SKM-1 (cell line): ENCODE measurements at regions not wholly inside any gene's neighbourhood (a gene's known extent, or its start where the extent isn't known, plus 50 kb on each side); places are given as distances from the start of the nearest gene placed in this dataset.
A peak's percentile ranks its signal among the peaks of the same experiment; 100 is the strongest.
"Not testable (repeated sequence)": the region's sequence is repeated elsewhere in the genome, so short reads cannot be mapped to it uniquely, and the experiment has no call there.

ENCODE experiments used
- DNase-seq: peaks from one replicate; lab custom pipeline; 2025; ENCODE audit not compliant: unreplicated experiment; lab: John Stamatoyannopoulos, UW

DNA sequence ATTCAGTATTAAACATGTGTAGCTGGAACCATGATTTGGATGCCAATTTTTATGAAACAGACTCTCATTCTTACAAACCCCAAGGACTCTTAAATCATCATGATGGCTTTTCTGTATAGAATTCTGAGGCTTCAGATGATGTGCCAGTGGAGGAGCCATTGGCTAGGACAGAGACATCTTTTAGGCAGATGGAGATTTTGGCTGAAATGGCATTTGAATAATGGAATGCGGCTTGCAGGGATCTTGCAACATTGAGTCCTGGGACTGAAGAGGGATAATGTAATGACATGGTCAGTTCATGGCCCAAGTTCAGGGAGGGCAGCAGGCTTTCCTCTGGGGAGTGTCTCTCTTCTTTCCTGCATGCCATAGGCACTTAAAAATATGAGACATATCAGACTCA is 172.4 kb downstream of the ABCA8 start:
- no peak for DNase-seq

DNA sequence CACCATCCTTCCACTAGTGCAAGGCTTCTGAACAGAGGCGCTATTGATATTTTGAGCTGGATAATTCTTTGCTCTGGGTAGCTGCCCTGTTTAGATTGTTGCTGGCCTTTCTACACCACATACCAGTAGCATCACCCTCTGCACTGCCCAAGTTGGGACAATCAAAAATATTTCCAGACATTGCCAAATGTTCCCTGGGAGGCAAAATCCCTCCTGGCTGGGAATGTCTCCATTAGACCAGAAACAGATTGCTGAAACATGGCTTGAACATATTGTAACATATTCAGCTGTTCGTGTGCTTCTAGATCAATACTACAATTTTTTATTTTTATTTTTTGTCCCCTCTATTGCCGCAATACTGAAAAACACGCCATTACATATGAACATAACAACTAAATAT is 174.6 kb downstream of the ABCA8 start:
- no peak for DNase-seq

DNA sequence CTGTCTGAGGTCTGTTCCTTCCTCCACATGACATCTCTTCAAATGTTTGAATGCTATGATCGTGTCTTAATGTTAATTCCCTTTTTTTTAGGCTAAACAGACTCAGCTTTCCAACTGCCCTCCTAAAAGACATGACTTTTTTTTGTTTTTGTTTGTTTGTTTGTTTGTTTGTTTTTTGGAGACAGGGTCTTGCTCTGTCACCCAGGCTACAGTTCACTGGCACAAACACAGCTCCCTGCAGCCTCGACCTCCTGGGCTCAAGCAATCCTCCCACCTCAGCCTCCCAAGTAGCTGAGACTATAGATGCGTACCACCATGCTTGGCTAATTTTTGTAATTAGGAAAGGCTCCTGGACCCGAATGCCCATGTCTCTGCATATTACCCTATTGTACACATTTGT is 176.5 kb downstream of the ABCA8 start:
- no peak for DNase-seq

DNA sequence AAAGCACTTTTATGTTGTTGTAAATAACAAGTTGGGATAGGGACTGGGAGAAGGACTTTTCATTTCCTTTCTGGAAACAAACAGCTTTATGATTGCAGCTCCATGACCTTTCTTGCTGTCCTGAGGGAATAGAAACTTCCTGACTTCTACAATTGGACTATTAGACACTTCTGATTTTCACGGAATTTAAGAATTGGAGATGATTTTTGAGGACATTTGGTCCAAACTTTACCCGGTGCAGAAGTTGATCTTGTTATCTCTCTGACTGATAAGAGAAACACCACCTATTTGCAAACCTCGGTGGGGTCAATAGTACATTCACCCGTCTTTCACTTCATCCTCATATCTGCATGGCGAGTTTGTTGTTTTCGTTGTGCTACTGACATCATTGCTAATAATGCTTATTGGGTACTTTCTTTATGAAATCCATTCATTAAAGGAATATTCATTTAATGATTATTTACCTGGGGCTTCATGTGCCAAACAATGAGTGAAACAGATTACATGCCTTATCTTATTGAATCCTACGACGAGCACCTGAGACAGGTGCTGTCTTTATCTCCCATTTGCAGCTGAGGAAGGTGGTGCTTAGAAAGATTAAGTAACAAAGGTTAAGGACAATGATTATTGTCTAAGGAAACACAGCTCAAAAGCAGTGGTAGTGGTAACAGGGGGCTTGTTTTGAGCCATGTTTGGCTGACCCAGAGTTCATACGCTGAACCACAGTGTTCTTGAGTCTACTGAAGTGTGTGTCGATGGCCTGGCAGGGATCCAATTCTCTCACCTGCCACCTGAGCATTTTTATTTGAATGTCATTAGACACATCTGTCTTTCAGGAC is 176.9 kb upstream of the FAM20A start:
- DNase-seq = no peak

DNA sequence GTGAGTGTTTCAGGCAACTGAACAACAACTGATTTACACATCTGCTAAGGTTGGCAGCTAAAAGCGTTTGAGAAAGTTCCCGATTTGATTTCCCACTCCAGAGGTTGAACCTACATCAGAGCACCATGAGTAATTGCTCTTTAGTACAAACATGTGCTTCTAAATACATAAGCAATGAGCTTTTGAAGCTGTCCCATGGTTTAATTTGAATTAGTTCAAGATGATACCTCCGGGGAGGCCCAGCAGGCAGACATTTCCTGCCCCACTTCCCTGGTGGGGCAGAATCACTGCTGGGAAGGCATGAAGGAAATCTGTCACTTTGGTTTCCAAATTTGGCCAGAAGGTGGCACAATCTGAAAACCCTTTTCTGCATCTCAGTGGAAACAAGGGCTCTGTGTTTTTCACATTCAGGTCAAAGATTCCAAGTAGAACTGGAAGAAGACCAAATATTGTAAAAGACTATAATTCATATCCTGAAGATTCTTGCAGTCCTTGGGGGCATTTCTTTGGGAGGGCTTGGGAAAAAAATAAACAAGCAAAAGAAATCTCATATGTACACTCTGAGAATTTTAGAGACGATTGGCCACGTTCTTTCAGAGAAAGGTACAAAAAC is 176.2 kb upstream of the FAM20A start:
- peak; percentile 11 for DNase-seq

DNA sequence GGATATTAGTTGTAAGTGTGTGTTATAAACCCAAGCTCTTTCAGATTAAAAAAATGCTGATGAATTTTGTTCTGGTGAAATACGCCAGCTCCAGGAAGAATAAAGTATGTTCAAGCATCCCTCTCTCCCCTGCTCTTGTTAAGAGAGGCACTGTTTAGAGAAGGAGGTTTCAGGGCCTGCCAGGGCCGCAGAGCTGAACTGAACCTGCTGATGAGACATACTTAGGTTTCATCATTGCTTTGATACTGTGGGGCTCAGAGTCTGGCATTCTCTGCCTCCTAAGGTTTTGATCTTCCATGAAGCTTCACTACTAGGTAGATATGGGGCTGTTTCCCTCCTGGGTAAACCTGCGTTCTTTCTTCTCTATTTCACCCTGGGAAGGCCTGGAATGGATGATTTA is 175.3 kb upstream of the FAM20A start:
- no peak for DNase-seq

DNA sequence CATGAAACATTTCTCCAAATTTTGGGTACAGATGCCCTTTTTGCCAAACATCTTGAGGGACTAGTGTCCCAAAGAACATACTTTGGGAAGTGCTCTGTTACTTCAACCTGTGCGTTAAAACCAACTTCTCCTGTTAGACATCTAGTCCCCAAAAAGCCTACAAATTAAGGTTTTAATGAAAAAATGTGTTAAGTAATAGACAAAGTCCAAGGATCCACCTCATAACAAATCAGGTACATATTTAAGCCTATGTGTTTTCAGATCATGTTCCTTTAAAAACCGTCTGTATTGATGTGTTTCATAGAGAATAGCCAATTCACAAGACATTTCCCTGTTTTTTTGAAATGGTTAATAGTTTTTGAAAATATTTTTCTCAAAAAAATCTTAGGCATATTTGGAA is 174.8 kb upstream of the FAM20A start:
- no peak for DNase-seq

DNA sequence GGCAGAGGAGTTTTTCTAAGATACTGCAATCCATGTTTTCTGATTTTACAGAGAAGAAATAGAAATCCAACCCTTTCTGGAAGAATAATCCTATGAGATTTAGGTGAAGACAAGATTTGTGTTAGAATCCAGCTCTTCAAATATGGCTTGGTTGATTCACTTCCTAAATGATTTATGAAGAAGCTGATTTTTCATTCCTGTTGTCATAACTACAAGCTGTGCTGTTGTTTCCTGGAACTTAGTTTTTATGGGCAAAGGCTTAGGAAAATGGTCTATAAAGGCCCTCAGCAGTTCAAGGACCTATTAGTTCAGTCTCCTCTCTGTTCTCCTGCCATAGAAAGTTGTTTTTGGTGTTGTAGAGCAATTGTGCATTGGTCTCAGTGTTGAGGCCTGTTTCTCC is 174.2 kb upstream of the FAM20A start:
- no peak for DNase-seq

DNA sequence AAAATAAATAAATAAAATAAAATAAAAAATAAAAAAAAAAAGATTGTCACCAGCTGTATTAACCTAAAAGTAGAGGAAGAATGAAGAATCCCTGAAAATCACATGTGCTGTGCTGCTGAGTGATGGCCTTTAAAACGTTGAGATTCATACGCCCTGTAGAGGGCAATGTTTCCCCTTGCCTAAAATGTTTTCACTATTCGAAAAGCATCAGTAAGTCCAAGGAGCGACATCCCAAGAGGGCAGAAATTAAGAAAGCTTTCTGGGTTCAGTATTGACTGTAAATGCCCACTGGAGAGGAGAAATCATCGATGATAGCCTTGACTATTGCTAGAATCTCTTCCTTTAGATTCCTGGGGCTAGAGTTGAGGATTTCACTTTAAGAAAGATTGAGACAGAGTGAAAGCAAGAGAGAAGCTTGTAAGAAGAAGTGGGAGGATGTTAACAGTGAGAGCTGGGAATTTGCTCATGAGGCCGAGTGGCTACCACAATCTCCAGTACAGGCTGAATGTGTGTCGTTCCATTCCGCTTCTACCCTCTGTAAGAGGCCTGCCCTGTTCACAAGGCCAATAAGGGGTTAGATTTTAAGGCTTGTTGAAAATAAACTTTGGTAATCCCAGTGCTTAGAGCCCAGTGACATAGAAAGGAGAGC is 170.8 kb upstream of the FAM20A start:
- DNase-seq = peak; percentile 51

DNA sequence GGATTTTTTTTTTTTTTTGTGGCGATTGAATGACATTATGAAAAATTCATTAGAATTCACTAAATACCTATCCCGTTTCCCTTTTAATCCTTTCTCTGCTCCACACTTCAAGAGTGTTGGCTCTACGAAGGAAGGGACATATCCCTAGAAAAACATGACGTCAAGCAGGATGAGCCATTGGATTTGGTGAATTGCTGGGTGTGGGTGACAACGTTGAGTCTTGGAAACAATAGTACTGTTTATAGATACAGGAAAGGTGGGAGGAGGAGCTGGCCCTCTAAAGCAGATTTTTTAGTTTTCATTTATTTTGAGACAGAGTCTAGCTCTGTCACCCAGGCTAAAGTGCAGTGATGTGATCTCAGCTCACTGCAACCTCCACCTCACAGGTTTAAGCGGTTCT is 167.6 kb upstream of the FAM20A start:
- DNase-seq = no peak

DNA sequence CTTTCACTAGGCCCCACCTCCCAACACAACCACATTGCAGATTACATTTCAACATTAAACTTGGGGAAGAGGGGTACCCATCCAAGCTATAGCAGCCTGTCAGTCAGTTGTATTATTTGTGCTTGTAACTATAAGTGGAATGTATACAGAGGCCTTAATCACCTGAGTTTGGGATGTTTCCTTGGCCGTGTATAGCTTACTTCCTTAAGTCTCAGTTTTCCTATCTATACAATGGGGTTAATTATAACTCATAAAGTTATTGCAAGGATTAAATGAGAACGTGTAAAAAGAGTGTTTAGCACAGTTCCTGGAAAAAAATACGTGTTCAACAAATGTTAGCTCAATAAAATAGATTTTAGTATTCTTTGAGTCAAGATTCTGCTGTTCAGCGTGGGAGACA is 165.5 kb upstream of the FAM20A start:
- no peak for DNase-seq

DNA sequence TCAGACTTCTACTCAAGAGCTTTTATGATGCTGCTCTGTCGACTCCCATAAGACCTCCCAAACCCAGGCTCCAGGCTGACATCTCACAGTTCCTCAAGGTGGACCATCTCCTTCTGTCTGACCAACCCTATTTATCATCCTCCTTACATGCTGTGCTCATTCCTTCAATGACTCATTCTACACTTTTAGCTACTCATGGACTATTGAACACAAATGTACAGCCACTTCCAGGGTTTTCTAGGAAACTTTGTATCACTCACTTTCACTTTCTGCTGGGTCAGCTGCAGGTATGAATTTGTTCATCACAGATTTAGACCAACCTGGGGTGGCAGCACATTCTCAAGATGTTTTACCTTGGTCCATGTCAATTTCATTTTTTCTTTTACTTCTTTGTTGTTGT is 162.4 kb upstream of the FAM20A start:
- DNase-seq = no peak

DNA sequence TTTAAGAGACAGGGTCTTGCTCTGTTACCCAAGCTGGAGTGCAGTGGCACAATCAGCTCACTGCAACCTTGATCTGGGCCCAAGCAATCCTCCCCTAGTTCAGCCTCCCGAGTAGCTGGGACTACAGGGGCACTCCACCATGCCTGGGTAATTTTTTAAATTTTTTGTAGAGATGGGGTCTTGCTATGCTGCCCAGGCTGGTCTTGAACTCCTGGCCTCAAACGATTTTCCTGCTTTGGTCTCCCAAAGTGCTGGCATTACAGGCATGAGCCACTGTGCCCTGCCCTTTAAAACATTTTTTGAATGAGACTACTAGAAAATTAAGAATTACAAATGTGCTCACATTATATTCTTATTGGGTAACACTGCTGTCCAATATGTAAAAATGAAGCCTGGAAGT is 161.7 kb upstream of the FAM20A start:
- no peak for DNase-seq

DNA sequence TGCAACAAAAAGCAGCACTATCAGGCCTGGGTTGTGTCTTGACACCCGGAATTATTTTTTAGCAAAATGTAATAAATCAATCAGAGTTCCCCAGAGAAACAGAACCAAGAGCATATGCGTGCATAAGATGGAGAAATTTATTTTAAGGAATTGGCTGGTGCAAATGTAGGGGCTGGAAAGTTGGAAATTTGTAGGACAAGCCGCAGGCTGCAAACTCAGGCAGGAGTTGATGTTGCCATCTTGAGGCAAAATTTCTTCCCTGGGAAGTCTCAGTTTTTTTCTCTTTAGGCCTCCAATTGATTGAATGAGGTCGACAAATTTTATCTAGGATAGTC is 158.9 kb upstream of the FAM20A start:
- no peak for DNase-seq

DNA sequence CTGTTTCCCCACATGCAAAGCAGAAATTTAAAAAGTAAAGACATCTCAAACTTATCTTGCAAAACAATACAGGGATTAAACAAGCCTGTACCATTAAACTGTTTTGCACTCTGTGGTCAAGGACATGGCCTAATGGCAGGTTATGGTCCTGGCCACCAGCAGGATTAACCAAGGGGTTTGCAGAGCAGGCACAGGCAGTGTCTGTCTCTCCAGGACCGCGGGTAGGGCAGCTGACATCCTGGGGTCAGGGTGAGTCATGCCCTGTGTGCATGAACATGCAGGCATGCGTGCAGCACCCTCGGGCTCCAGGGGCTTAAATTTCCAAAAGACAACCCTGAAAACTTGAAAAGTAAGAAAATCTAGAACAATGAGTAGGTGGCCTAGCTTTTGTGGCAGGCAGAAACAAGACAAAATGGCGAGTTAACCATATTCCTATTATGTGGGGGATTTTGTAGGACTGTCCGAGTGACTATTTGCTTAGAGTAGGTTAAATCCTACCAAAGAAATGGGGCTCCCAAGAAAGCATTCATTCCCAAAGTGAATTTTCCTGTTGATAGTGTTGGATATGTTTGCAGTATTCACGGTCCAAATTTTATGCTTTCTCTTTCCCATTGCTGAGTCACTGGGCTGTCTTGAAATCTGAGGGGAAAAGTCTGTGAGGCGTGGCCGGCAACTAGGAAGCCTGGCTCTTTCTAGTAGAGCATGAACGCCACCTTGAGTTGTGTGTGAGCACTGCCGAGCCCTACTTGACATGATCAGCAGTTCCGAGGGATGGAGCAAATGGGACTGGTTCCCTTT is 158.4 kb upstream of the FAM20A start:
- peak; percentile 69 for DNase-seq

DNA sequence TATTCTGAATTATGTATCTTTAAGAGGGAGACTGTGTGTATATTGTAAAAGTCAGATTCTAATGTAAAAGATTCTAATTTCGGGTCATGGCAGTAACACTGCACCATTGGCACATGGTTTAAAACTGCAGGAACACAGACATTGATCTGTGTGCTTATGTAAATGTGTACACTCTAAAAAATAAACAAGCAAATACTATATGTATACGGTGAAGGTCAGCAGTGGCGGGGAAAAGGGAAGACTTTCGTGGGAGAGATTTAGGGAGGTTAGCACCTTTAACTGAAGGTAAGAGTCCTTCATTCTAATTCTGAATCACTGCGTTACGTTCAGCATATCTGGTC is 157.8 kb upstream of the FAM20A start:
- no peak for DNase-seq

DNA sequence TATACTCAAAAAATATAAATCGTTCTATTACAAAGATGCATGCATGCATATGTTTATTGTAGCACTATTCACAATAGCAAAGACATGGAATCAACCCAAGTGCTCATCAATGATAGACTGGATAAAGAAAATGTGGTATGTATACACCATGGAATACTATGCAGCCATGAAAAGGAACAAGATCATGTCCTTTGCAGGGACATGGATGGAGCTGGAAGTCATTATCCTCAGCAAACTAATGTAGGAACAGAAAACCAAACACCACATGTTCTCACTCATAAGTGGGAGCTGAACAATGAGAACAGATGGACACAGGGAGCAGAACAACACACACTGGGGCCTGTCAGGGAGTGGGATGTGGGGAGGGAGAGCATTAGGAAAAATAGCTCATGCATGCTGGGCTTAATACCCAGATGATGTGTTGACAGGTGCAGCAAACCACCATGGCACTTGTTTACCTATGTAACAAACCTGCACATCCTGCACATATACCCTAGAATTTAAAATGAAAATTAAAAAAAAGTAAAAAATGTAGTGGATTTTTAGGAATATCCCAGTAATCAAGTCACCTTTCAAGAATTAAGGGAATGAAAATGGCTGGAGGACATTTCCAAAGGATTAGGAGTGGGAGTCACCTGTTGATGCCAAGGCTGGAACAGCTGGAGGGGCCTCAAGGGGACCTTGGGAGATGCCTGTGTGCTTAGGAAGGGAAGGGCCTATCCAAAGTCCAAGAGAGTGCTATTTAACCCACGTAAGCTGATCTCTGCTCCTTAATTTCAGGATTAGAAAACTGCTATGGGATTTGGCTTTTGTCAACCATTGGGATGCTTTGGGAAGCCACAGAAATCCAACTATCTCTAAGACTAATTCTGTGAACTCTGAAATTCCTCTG is 156.9 kb upstream of the FAM20A start:
- not testable (repeated sequence) for DNase-seq

DNA sequence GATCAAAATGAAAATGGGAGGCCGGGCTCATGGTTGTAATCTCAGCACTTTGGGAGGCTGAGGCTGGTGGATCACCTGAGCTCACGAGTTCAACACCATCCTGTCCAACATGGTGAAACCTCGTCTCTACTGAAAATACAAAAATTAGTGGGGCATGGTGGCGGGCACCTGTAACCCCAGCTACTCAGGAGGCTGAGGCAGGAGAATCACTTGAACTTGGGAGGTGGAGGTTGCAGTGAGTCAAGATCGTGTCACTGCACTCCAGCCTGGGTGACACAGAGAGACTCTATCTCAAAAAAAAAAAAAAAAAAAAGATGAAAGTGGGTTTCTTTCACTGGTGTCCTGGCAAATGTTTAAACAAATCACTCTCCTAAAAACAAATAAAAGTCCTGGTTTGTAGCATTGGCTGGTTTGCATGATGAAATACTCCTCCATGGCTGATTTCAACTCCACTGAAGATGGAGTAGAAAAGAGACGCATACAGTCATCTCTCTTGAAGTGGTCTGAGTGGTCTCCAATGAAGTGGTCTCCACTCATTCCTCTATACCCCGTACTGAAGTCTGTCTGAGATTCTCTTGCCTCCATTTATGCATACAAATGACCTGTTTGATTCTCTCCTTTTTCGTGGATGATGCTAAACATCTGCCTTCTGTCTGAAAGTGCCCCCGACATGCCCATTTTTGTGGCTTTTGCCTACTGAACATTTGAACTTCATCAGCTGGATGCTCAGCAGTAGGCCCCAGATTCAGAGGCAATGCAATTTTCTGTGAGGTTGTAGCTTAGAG is 153.0 kb upstream of the FAM20A start:
- DNase-seq = no peak

DNA sequence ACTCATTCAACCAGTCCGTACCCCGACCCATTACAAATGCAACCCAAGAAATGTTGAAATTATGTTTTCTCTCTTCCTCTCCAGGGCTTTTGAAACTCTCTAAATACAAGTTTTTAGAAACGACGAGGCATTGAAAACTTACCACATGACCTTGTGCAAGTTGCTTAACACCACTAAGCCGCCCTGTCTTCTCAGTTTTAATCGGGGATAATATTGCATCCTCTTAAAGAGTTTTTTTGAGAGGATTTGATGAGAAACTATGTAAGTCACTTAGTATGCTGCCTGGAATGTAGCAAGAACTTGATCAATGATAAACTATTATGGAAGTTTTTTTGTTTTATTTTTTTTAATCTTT is 149.0 kb upstream of the FAM20A start:
- no peak for DNase-seq
